Endothelial cell of umbilical vein (primary cell): ENCODE measurements at regions not wholly inside any gene's neighbourhood (a gene's known extent, or its start where the extent isn't known, plus 50 kb on each side); places are given as distances from the start of the nearest gene placed in this dataset.

Experiments used
- BruUV-seq: library from RNA; stranded (reverse); fragments of 400-500 nt; replicated peaks from 2 replicates; lab custom pipeline; 2021; lab: Mats Ljungman, UMichigan
- CTCF ChIA-PET: fragments of 300-600, 350-600 bp; sonication (Branson Sonifier 250); formaldehyde crosslinking; loops from one replicate; lab custom pipeline; 2021; ENCODE audit warnings: antibody characterized with exemption, inconsistent platforms; lab: Charles Lee
- POLR2A ChIA-PET: fragments of 300-600, 350-600 bp; sonication (Branson Sonifier 250); formaldehyde crosslinking; loops from one replicate; lab custom pipeline; 2021; ENCODE audit warnings: antibody characterized with exemption, inconsistent platforms; lab: Charles Lee
- DNase-seq: peaks from one replicate; pipeline ENCODE4 v3.0.0-alpha.2; 2011; ENCODE audit warnings: low read depth, low spot score
- FAIRE-seq: peaks from 2 replicates; lab custom pipeline; 2011; peaks lifted over from hg19 to GRCh38; lab: Jason Lieb, UNC
- H2AFZ ChIP-seq: 2 replicates; pipeline ENCODE4 v1.6.0; 2012; ENCODE audit warnings: low read depth, low read length, control low read depth, inconsistent platforms
- H3K27ac ChIP-seq: 2 replicates; pipeline ENCODE4 v1.5.1; 2011; ENCODE audit warnings: low read depth, mild to moderate bottlenecking, control low read depth, low read length, moderate library complexity; ENCODE audit not compliant: insufficient read depth
- H3K27me3 ChIP-seq, 2 experiments: 2 replicates each; pipeline versions ENCODE4 v1.6.0 to v1.6.1; 2011; ENCODE audit warnings: low read length in 2 of 2, mixed read lengths in 1 of 2; ENCODE audit not compliant: control insufficient read depth in 2 of 2, insufficient read depth in 2 of 2
- H3K36me3 ChIP-seq, 2 experiments: 2 replicates in 1 of 2; 3 replicates in 1 of 2; pipeline ENCODE4 v1.5.1; 2011; ENCODE audit warnings: low read length in 2 of 2, mild to moderate bottlenecking in 1 of 2, moderate library complexity in 1 of 2; ENCODE audit not compliant: control insufficient read depth in 2 of 2, insufficient read depth in 2 of 2; ENCODE audit errors: extremely low read depth in 1 of 2
- H3K4me1 ChIP-seq: 3 replicates; pipeline ENCODE4 v1.5.1; 2011; ENCODE audit warnings: mild to moderate bottlenecking, low read length; ENCODE audit not compliant: control insufficient read depth, insufficient read depth; ENCODE audit errors: extremely low read depth
- H3K4me2 ChIP-seq: 2 replicates; pipeline ENCODE4 v1.6.1; 2011; ENCODE audit warnings: low read length, control low read depth, mixed read lengths; ENCODE audit not compliant: insufficient read depth
- H3K4me3 ChIP-seq, 3 experiments: fragments of 200-600 bp in 1 of 3; sonication (generic), shearing (Covaris generic) in 1 of 3; replicated peaks in 1 of 3; 2 replicates each; pipeline ENCODE4 v1.5.1; 2011 to 2016; ENCODE audit warnings: control low read depth in 3 of 3, low read length in 3 of 3, mild to moderate bottlenecking in 2 of 3, inconsistent platforms in 1 of 3, low read depth in 1 of 3, moderate library complexity in 1 of 3; ENCODE audit not compliant: insufficient read depth in 1 of 3
- H3K79me2 ChIP-seq: 2 replicates; pipeline ENCODE4 v1.6.0; 2012; ENCODE audit warnings: low read length, inconsistent platforms; ENCODE audit not compliant: control insufficient read depth, insufficient read depth
- H3K9ac ChIP-seq: replicated peaks from 2 replicates; pipeline ENCODE3; 2011; ENCODE audit warnings: low read length, control low read depth; ENCODE audit not compliant: insufficient read depth; ENCODE audit errors: extremely low read depth
- H3K9me1 ChIP-seq: replicated peaks from 3 replicates; pipeline ENCODE4 v1.6.0; 2011; ENCODE audit warnings: mild to moderate bottlenecking, low read length; ENCODE audit not compliant: control insufficient read depth, insufficient read depth; ENCODE audit errors: extremely low read depth
- H3K9me3 ChIP-seq: replicated peaks from 2 replicates; pipeline ENCODE4 v1.5.1; 2012; ENCODE audit warnings: low read length, inconsistent platforms; ENCODE audit not compliant: control insufficient read depth, insufficient read depth
- H4K20me1 ChIP-seq: replicated peaks from 2 replicates; pipeline ENCODE3; 2011; ENCODE audit warnings: mild to moderate bottlenecking, low read length; ENCODE audit not compliant: control insufficient read depth, insufficient read depth; ENCODE audit errors: extremely low read depth
- CTCF ChIP-seq, 2 donors: IDR thresholded peaks; 1 replicate in 1 of 2; 2 replicates in 1 of 2; pipeline ENCODE4 v1.5.1; 2011; ENCODE audit warnings: low read length in 2 of 2, mild to moderate bottlenecking in 2 of 2, moderate library complexity in 2 of 2, control low read depth in 1 of 2, inconsistent platforms in 1 of 2, low read depth in 1 of 2; ENCODE audit not compliant: insufficient read depth in 1 of 2; ENCODE audit errors: extremely low read depth in 1 of 2
- EZH2 ChIP-seq: IDR thresholded peaks from 2 replicates; pipeline ENCODE4 v1.6.1; 2012; ENCODE audit warnings: borderline replicate concordance, low read depth, mild to moderate bottlenecking, moderate library complexity, low read length, inconsistent platforms; ENCODE audit not compliant: severe bottlenecking
- FOS ChIP-seq: IDR thresholded peaks from 2 replicates; pipeline ENCODE4 v1.6.1; 2011; ENCODE audit warnings: mild to moderate bottlenecking, low read length, moderate library complexity, borderline replicate concordance; ENCODE audit not compliant: insufficient read depth
- GATA2 ChIP-seq: IDR thresholded peaks from 2 replicates; pipeline ENCODE4 v1.7.0; 2011; ENCODE audit warnings: low read depth, mild to moderate bottlenecking, moderate library complexity, mixed read lengths, low read length; ENCODE audit not compliant: insufficient read length, insufficient read depth
- JUN ChIP-seq: IDR thresholded peaks from 2 replicates; pipeline ENCODE4 v1.6.1; 2011; ENCODE audit warnings: borderline replicate concordance, low read depth; ENCODE audit not compliant: insufficient read length, insufficient read depth
- MAX ChIP-seq: IDR thresholded peaks from 2 replicates; pipeline ENCODE4 v1.6.1; 2011; ENCODE audit not compliant: insufficient read depth, insufficient read length
- MYC ChIP-seq: IDR thresholded peaks from one replicate; pipeline ENCODE4 v1.6.1; 2011; ENCODE audit warnings: mild to moderate bottlenecking, low read depth, low read length
- POLR2A ChIP-seq: IDR thresholded peaks from 2 replicates; pipeline ENCODE4 v1.6.1; 2012; ENCODE audit warnings: low read depth, mild to moderate bottlenecking, control low read depth, low read length
- POLR2AphosphoS5 ChIP-seq: IDR thresholded peaks from 2 replicates; pipeline ENCODE4 v1.6.1; 2012; ENCODE audit warnings: low read depth, mild to moderate bottlenecking, control low read depth, low read length, moderate library complexity; ENCODE audit not compliant: insufficient read depth
- dilution Hi-C: fragments of 300-500 bp; cut with MboI; formaldehyde crosslinking; loops from one replicate; pipeline ENCODE4 v1.15.0; 2019; ENCODE audit warnings: low sequenced_read_pairs; ENCODE audit not compliant: extremely low pct_ligation_motif_present
- intact Hi-C: fragments of 100-400 bp; cut with micrococcal nuclease; formaldehyde crosslinking; loops from one replicate; pipeline ENCODE4 v1.10.0; 2022

- Histone ChIP-seq H3K4me3 (no peak overlapping the region), H3K4me2 (no peak overlapping the region), H4K20me1 (no peaks in the 10 kb centered on the region), H3K9me3 (no peaks in the 10 kb centered on the region), H3K36me3 (no peaks in the 10 kb centered on the region), H3K27me3 (no peaks in the 10 kb centered on the region), H3K9me1 (no peaks in the 10 kb centered on the region), H3K4me1 (no peaks in the 10 kb centered on the region), H3K79me2 (no peaks in the 10 kb centered on the region), H3K27ac (no peak overlapping the region), H2AFZ (no peak overlapping the region), H3K9ac (no peak overlapping the region)
- dilution Hi-C loops, result no loop called here
- no TSS peak for BruUV-seq
- ChIA-PET CTCF (interaction anchor here (4.3 kb wide), 1 partner anchor 11 kb away, joined by 14 read pairs; no protein-coding TSS in a partner anchor), POLR2A (no interaction called here)
- DNase-seq, result no peak
- TF ChIP-seq FOS (no peak), EZH2 (no peak), POLR2AphosphoS5 (no peak), GATA2 (no peak), MAX (no peak), MYC (no peak), CTCF (IDR thresholded peaks at IDR 0.05; ENCODE audit: extremely low read depth in 1 of 2, insufficient read depth in 1 of 2, low read depth in 1 of 2, low read length in 2 of 2) (no peak), JUN (no peak), POLR2A (no peak)
- no peak for FAIRE-seq
- intact Hi-C loops, result no loop called here
These were observed 172.0 kb upstream of the USP24 start for GRCh38 chr1:55387145-55387544.
